Esophagus (tissue), 2 donors: ENCODE measurements at regions not wholly inside any gene's neighbourhood (a gene's known extent, or its start where the extent isn't known, plus 50 kb on each side); places are given as distances from the start of the nearest gene placed in this dataset.

Source experiments
- H3K27ac ChIP-seq, 2 donors: one replicate each; pipeline ENCODE4 v1.5.1; 2013; ENCODE audit warnings: low read depth in 2 of 2, mild to moderate bottlenecking in 2 of 2, inconsistent platforms in 1 of 2, low read length in 1 of 2, moderate library complexity in 1 of 2
- H3K27me3 ChIP-seq, 2 donors: one replicate each; pipeline ENCODE4 v1.6.1; 2013; ENCODE audit warnings: low read length in 2 of 2, control low read depth in 1 of 2, mild to moderate bottlenecking in 1 of 2; ENCODE audit not compliant: insufficient read depth in 2 of 2, control insufficient read depth in 1 of 2
- H3K36me3 ChIP-seq, 2 donors: one replicate each; pipeline ENCODE4 v1.6.1; 2013; ENCODE audit warnings: low read length in 1 of 2; ENCODE audit not compliant: control insufficient read depth in 2 of 2, insufficient read depth in 2 of 2
- H3K4me1 ChIP-seq, 2 donors: one replicate each; pipeline ENCODE4 v1.6.1; 2013; ENCODE audit warnings: low read length in 1 of 2; ENCODE audit not compliant: control insufficient read depth in 2 of 2, insufficient read depth in 2 of 2
- H3K4me3 ChIP-seq, 2 donors: one replicate each; pipeline ENCODE4 v1.5.1; 2013; ENCODE audit warnings: low read length in 2 of 2, mild to moderate bottlenecking in 2 of 2, low read depth in 1 of 2, moderate library complexity in 1 of 2
- H3K9me3 ChIP-seq, 2 donors: one replicate each; pipeline ENCODE4 v1.6.1; 2013; ENCODE audit warnings: mild to moderate bottlenecking in 2 of 2, low read depth in 1 of 2, low read length in 1 of 2, moderate library complexity in 1 of 2; ENCODE audit not compliant: control insufficient read depth in 2 of 2, insufficient read depth in 1 of 2
- WGBS, 2 donors: extraction: QIAGEN DNeasy Blood & Tissue Kit; methylation state at CpG; one replicate each; pipeline ENCODE4 v1.1.7; 2013; 5-methylcytosine and 5-hydroxymethylcytosine counted together
- donor health status: healthy with polysubstance abuse.
- donor health status: Bipolar disorder and iron deficiency.

- WGBS, 2 donors: 60 to 62% methylated on average over 1 of the region's 1 CpG
- H3K4me3 ChIP-seq: no peak overlapping the region
- no peaks in the 10 kb centered on the region for H3K27me3 ChIP-seq
- H3K36me3 ChIP-seq: no peaks in the 10 kb centered on the region
- H3K9me3 ChIP-seq: no peaks in the 10 kb centered on the region
- no peak overlapping the region for H3K27ac ChIP-seq
- H3K4me1 ChIP-seq: no peaks in the 10 kb centered on the region
Measured at GRCh38 chr10:133028158-133028557, 59.6 kb upstream of the ADGRA1 start.

- H3K27me3 ChIP-seq: no peaks in the 10 kb centered on the region
Measured at GRCh38 chr10:133027482-133027881, 60.2 kb upstream of the ADGRA1 start.

GRCh38 chr10:133026726-133027395, 60.9 kb upstream of the ADGRA1 start:
- 80 to 85% methylated on average over 20 to 22 of the region's 22 CpGs for WGBS, 2 donors
- Histone ChIP-seq H3K36me3 (no peaks in the 10 kb centered on the region), H3K27ac (no peak overlapping the region), H3K4me1 (no peaks in the 10 kb centered on the region), H3K4me3 (no peak overlapping the region), H3K9me3 (no peaks in the 10 kb centered on the region), H3K27me3 (no peaks in the 10 kb centered on the region)

More at GRCh38 chr10:133027482-133027881, 60.2 kb upstream of the ADGRA1 start:
- Histone ChIP-seq H3K4me1 (no peaks in the 10 kb centered on the region), H3K4me3 (no peak overlapping the region), H3K36me3 (no peaks in the 10 kb centered on the region), H3K9me3 (no peaks in the 10 kb centered on the region), H3K27ac (no peak overlapping the region)
- 45 to 46% methylated on average over 13 of the region's 13 CpGs for WGBS, 2 donors

- WGBS, 2 donors: 80% methylated on average over 10 of the region's 10 CpGs
- Histone ChIP-seq H3K36me3 (no peaks in the 10 kb centered on the region), H3K4me1 (no peaks in the 10 kb centered on the region), H3K27me3 (no peaks in the 10 kb centered on the region), H3K4me3 (no peak overlapping the region), H3K9me3 (no peaks in the 10 kb centered on the region), H3K27ac (no peak overlapping the region)
Measured at GRCh38 chr10:133026171-133026570, 61.6 kb upstream of the ADGRA1 start.

GRCh38 chr10:133025558-133026090, 62.1 kb upstream of the ADGRA1 start:
- H3K27ac ChIP-seq: no peak overlapping the region
- 63 to 65% methylated on average over 13 of the region's 13 CpGs for WGBS, 2 donors
- no peaks in the 10 kb centered on the region for H3K9me3 ChIP-seq
- H3K27me3 ChIP-seq: no peaks in the 10 kb centered on the region
- no peak overlapping the region for H3K4me3 ChIP-seq
- no peaks in the 10 kb centered on the region for H3K36me3 ChIP-seq
- H3K4me1 ChIP-seq: no peaks in the 10 kb centered on the region

- Histone ChIP-seq H3K27me3 (no peaks in the 10 kb centered on the region), H3K27ac (no peak overlapping the region)
- WGBS, 2 donors: 60 to 66% methylated on average over 34 of the region's 34 CpGs
Measured at GRCh38 chr10:133024704-133025557, 62.8 kb upstream of the ADGRA1 start.

GRCh38 chr10:133023216-133023843, 64.4 kb upstream of the ADGRA1 start:
- no peaks in the 10 kb centered on the region for H3K27me3 ChIP-seq
- H3K4me3 ChIP-seq: no peak overlapping the region
- no peak overlapping the region for H3K27ac ChIP-seq
- H3K9me3 ChIP-seq: no peaks in the 10 kb centered on the region
- WGBS, 2 donors: 89 to 90% methylated on average over 31 of the region's 31 CpGs
- H3K36me3 ChIP-seq: no peaks in the 10 kb centered on the region
- no peaks in the 10 kb centered on the region for H3K4me1 ChIP-seq

More at GRCh38 chr10:133024704-133025557, 62.8 kb upstream of the ADGRA1 start:
- no peaks in the 10 kb centered on the region for H3K36me3 ChIP-seq
- no peak overlapping the region for H3K4me3 ChIP-seq
- H3K4me1 ChIP-seq: no peaks in the 10 kb centered on the region
- no peaks in the 10 kb centered on the region for H3K9me3 ChIP-seq

GRCh38 chr10:133022776-133023100, 65.0 kb upstream of the ADGRA1 start:
- Histone ChIP-seq H3K9me3 (no peaks in the 10 kb centered on the region), H3K4me3 (no peak overlapping the region), H3K36me3 (no peaks in the 10 kb centered on the region), H3K27me3 (no peaks in the 10 kb centered on the region), H3K4me1 (no peaks in the 10 kb centered on the region), H3K27ac (no peak overlapping the region)
- WGBS, 2 donors: 11 to 21% methylated on average over 10 of the region's 10 CpGs

- H3K4me3 ChIP-seq: no peak overlapping the region
- H3K27ac ChIP-seq: no peak overlapping the region
- H3K27me3 ChIP-seq: no peaks in the 10 kb centered on the region
- no peaks in the 10 kb centered on the region for H3K36me3 ChIP-seq
- H3K4me1 ChIP-seq: no peaks in the 10 kb centered on the region
- no peaks in the 10 kb centered on the region for H3K9me3 ChIP-seq
- WGBS, 2 donors: 79 to 81% methylated on average over 50 of the region's 50 CpGs
Measured at GRCh38 chr10:133021963-133022775, 65.6 kb upstream of the ADGRA1 start.
